ENCODE measurements at regions not wholly inside any gene's neighbourhood (a gene's known extent, or its start where the extent isn't known, plus 50 kb on each side); places are given as distances from the start of the nearest gene placed in this dataset.

DNA sequence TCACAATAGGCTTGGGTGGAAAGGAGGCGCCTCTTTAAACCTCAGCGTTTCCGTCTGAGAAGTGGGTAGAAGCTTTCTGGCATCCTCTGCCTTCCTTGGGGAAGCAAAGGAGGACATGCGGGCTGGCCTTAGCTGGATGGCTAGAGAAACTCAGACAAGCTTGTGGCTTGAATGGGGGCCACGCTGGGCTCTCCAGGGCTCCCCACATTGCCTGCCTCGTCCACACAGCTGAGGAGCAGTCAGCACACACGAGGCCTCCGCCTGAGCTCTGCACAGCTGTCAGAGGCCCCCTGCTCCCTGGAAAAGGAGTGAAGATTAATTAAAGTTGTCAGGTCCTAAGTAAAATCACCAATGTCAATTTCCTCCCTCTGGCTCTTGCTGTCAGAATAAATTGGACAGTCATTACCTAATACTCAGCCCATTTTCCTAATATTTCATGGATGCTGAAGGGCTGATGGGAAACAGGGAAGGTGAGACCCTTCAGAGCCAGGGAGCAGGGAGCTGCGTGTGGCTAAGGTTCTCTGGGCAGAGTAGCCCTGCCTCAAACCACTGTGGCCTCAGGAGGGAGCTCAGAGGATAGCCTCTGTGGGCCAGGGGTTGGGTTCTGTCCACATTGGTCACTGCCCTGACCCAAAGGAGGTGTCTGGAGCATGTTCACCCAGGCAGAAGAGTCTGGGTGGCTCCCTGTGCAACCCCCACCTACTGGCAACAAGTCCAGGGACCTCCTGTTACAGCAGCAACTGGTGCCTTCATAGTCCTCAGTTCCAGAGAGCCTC, 118.3 kb upstream of the CD82 start:
- TF ChIP-seq EZH2 (IDR thresholded peaks at IDR 0.05) (no peak), POLR2AphosphoS5 (IDR thresholded peaks at IDR 0.05; ENCODE audit: borderline replicate concordance, low read depth, low read length) (no peak)

All from SK-N-MC (cell line).